ENCODE measurements at regions not wholly inside any gene's neighbourhood (a gene's known extent, or its start where the extent isn't known, plus 50 kb on each side); places are given as distances from the start of the nearest gene placed in this dataset.
"Not testable (repeated sequence)": the region's sequence is repeated elsewhere in the genome, so short reads cannot be mapped to it uniquely, and the experiment has no call there.

DNA sequence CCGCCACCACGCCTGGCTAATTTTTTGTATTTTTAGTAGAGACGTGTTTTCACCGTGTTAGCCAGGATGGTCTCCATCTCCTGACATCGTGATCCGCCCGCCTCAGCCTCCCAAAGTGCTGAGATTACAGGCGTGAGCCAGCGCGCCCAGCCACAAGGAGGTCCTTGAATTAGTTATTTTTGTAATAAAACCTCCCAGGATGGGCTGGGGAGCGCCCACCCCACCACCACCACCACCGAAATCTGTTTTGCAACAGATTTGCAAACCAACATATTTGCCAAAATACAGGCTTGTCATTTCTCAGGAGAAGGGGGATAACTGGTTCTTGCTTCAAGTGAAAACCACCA, 151.7 kb downstream of the ADSS2 start:
- TF ChIP-seq PRDM6 (tag by site-specific recombination; IDR thresholded peaks at IDR 0.05); ZNF274 (IDR thresholded peaks at IDR 0.05; ENCODE audit: low read length); ZNF274 (tag by site-specific recombination; IDR thresholded peaks at IDR 0.05; ENCODE audit: borderline replicate concordance); ZNF76 (tag by site-specific recombination; IDR thresholded peaks at IDR 0.05; ENCODE audit: borderline replicate concordance, low read depth); CTCF (tag by site-specific recombination; IDR thresholded peaks at IDR 0.05); ZBTB6 (tag by site-specific recombination; IDR thresholded peaks at IDR 0.05): not testable (repeated sequence)
